Activated T-cell treated with anti-CD3 and anti-CD28 coated beads for 48 hours (primary cell): ENCODE measurements at regions not wholly inside any gene's neighbourhood (a gene's known extent, or its start where the extent isn't known, plus 50 kb on each side); places are given as distances from the start of the nearest gene placed in this dataset.

ENCODE experiments used
- DNase-seq: peaks from one replicate; pipeline ENCODE4 v3.0.0-alpha.2; 2020; ENCODE audit warnings: low read depth

GRCh38 chr12:61902403-61902802 is 357.8 kb upstream of the USP15 start:
- DNase-seq: no peak

- no peak for DNase-seq
These were observed 349.1 kb upstream of the USP15 start for GRCh38 chr12:61911113-61911512.

- no peak for DNase-seq
These were observed 344.8 kb upstream of the USP15 start for GRCh38 chr12:61915420-61915819.

- DNase-seq: no peak
These were observed 343.4 kb upstream of the USP15 start for GRCh38 chr12:61916831-61917230.

GRCh38 chr12:61919686-61920085 is 340.5 kb upstream of the USP15 start:
- no peak for DNase-seq

GRCh38 chr12:61920230-61920629 is 340.0 kb upstream of the USP15 start:
- no peak for DNase-seq

GRCh38 chr12:61923152-61923551 is 337.1 kb upstream of the USP15 start:
- DNase-seq: no peak

GRCh38 chr12:61934564-61934963 is 325.6 kb upstream of the USP15 start:
- no peak for DNase-seq

GRCh38 chr12:61939977-61940376 is 320.2 kb upstream of the USP15 start:
- DNase-seq: no peak

- no peak for DNase-seq
These were observed 303.7 kb upstream of the USP15 start for GRCh38 chr12:61956545-61956944.

- no peak for DNase-seq
These were observed 285.7 kb upstream of the USP15 start for GRCh38 chr12:61974461-61974860.

- DNase-seq: no peak
These were observed 274.4 kb upstream of the USP15 start for GRCh38 chr12:61985830-61986229.

GRCh38 chr12:61987173-61987572 is 273.0 kb upstream of the USP15 start:
- DNase-seq: no peak

GRCh38 chr12:61991661-61992060 is 268.5 kb upstream of the USP15 start:
- no peak for DNase-seq

GRCh38 chr12:61993734-61994345 is 266.4 kb upstream of the USP15 start:
- DNase-seq: no peak

GRCh38 chr12:61996717-61997116 is 263.5 kb upstream of the USP15 start:
- no peak for DNase-seq

GRCh38 chr12:61998791-61999190 is 261.4 kb upstream of the USP15 start:
- DNase-seq: no peak

GRCh38 chr12:61999311-61999710 is 260.9 kb upstream of the USP15 start:
- no peak for DNase-seq

- no peak for DNase-seq
These were observed 258.8 kb upstream of the USP15 start for GRCh38 chr12:62001424-62001823.

GRCh38 chr12:62003226-62003625 is 257.0 kb upstream of the USP15 start:
- DNase-seq: no peak

GRCh38 chr12:62003701-62004100 is 256.5 kb upstream of the USP15 start:
- no peak for DNase-seq

- no peak for DNase-seq
These were observed 254.6 kb upstream of the USP15 start for GRCh38 chr12:62005615-62006014.

- DNase-seq: peak; percentile 3
These were observed 254.0 kb upstream of the USP15 start for GRCh38 chr12:62006076-62006732.

- DNase-seq: no peak
These were observed 251.5 kb upstream of the USP15 start for GRCh38 chr12:62008703-62009102.
